NCI-H146 treated with DMSO at 0.1 percent for 48 hours (cell line): ENCODE measurements at regions not wholly inside any gene's neighbourhood (a gene's known extent, or its start where the extent isn't known, plus 50 kb on each side); places are given as distances from the start of the nearest gene placed in this dataset.

Experiments
- DNase-seq: peaks from one replicate; lab custom pipeline; 2025; ENCODE audit not compliant: unreplicated experiment; lab: John Stamatoyannopoulos, UW

- no peak for DNase-seq
Observed at GRCh38 chr20:42020316-42020715, 402.1 kb upstream of the CHD6 start.

- DNase-seq = no peak
Observed at GRCh38 chr20:42018979-42019378, 400.8 kb upstream of the CHD6 start.

DNA sequence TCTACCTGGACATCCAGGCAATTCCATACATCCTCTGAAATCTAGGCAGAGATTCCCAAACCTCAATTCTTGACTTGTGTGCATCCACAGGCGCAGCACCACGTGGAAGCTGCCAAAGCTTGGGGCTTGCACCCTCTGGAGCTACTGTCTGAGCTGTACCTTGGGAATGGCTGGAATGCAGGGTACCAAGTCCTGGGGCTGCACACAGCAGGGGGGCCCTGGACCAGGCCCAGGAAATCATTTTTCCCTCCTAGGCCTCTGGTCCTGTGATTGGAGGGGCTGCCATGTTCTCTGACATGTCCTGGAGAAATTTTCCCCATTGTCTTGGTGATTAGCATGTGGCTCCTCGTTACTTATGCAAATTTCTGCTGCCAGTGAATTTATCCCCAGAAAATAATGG, 391.9 kb upstream of the CHD6 start:
- no peak for DNase-seq

GRCh38 chr20:42007251-42007650, 389.1 kb upstream of the CHD6 start:
- no peak for DNase-seq

- no peak for DNase-seq
Observed at GRCh38 chr20:42005211-42005610, 387.0 kb upstream of the CHD6 start.

DNA sequence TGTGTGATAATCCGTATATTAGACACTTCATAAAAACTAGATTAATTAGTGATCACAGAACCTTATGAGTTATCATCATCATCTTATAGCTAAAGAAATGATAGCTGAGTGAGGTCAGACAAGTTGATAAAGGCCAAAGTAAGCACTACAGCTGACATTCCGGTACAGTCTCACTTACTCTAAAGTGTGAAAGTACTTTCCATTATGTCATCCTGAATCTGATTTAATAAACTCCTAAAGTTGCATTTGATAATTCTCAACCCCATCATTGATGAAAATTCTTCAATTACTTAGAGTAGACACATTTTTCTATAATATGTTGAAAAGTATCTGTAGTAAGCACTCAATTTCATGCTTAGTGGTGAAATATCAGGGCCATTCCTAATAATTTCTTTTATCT, 385.2 kb upstream of the CHD6 start:
- DNase-seq = no peak

- DNase-seq = no peak
Observed at GRCh38 chr20:41998539-41999341, 380.6 kb upstream of the CHD6 start.

DNA sequence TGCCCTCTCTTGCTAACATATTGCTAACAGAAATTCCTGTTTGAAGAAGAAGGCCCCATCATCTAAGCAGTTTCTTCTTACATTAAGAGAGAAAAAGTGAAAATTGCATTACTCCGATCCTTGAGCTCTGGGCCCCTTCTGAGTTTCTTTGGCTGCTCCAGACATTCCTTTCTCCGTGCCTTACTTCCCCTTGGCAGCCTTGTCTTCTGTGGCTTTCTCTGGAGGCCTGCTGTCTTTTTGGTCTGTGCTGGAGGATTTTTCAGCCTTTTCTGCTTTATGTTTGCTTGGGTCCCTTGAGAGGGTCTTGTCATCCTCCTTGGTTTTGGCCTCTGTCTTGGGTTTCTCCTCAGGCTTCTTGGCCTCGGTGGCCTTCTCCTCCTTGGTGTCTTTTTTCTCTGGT, 378.8 kb upstream of the CHD6 start:
- DNase-seq = no peak

DNA sequence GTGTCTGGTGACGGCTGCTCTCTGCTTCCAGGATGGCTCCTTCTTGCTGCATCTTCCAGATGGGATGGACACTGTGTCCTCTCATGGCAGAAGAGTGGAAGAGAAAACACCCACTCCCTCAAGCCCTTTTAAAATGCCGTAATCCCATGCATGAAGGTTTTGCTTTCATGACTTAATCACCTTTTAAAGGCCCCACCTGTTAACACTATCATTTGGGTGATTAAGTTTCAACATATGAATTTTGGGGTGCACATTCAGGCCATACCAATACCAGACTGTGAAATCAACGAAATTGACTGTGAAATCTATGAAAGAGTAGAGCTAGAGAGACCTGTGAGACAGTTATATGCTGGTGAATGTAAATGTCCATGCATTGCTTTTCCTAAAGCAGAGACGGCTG, 374.3 kb upstream of the CHD6 start:
- DNase-seq = no peak

GRCh38 chr20:41991412-41991811, 373.2 kb upstream of the CHD6 start:
- DNase-seq = no peak

DNA sequence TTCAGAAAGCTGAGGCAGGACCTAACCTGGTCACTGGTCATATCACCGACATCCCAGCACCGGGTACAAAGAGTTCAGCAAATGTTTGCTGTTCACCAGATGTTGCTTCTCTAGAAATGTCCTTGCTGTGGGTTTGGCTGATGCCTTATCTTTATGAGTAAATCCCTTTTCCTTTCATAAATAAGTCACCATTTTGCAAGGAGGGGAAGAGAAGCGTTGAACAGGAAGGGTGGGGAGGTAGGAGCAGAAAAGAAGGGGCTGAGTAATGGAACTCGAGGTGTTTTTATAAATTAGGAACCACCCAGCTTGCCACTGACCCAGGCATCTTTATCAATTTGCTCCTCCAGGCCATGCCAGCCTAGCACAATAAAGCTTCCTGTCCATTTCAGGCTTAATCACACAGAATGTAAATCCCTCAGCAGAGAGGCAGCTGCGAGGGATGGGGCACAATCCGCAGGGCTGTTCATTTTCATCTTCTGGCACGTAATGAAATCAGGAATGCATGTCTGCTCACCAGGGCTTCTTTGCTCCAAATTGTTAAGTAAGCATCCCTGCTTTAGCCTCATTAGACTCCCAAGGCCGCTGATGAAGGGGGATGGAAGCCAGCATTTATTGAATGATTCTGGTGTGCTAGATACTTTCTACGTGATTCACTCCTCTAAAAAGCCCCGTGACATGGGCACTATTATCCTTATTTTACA, 371.9 kb upstream of the CHD6 start:
- DNase-seq = no peak

DNA sequence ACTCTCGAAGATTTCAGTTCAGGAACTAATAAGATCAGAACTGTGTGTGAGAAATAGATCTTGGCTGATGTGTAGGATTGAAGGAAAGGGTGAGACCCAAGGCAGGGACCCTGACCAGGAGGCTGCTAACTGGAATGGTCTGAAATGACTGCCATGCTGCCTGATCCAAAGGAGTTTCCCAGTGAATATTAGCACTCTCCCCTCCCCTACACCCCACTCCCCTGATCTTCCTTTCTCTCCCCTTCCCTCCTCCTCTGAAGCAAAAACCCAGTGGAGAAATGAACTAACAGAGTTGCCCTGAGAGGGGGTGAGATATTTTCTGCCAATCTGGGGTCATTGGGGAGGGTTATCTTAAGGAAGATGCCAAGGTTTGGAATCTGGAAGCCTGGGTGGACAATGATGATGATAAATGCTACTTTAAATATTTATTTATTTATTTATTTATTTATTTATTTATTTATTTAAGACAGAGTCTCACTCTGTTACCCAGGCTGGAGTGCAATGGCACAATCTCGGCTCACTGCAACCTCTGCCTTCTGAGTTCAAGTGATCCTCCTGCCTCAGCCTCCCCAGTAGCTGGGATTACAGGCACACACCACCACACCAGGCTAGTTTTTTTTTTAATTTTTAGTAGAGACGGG, 371.0 kb upstream of the CHD6 start:
- DNase-seq = no peak

- no peak for DNase-seq
Observed at GRCh38 chr20:41984031-41984430, 365.9 kb upstream of the CHD6 start.

DNA sequence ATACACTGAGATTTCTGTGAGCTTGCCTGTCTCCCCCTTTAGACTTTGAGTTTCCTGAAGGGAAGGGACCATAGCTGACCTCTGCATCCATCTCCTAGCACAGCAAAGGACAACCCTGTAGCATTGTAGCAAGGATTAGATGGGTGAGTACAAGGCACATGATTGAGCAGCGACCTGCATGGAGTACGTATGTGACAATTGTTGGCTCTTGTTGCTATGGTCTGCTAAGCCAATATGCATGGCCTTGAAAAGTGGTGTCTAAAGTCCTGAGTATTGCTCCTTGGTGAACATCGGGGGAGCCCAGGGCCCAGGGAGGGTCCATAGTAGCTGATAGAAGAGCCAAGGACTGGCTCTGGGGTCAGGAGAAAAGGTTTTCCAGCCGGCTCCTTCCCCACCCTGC, 365.0 kb upstream of the CHD6 start:
- DNase-seq = no peak

- DNase-seq = no peak
Observed at GRCh38 chr20:41981746-41982145, 363.6 kb upstream of the CHD6 start.

DNA sequence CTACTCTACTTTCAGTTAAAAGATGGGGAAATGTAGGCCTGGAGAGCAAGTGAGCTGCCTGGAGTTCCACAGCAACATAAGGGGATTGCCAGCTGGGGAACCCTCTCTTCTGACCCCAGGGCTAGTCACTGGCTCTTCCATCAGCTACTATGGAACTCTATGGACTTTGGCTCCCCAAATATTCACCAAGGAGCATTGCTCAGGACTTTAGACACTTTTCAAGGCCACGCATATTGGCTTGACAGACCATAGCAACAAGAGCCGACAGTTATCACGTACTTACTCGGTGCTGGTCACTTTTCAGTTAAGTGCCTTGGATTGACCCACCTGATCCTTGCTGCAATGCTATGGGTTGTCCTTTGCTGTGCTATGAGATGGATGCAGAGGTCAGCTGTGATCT, 360.7 kb upstream of the CHD6 start:
- no peak for DNase-seq

- no peak for DNase-seq
Observed at GRCh38 chr20:41978246-41978790, 360.1 kb upstream of the CHD6 start.

- no peak for DNase-seq
Observed at GRCh38 chr20:41969656-41970055, 351.5 kb upstream of the CHD6 start.

GRCh38 chr20:41960166-41960565, 342.0 kb upstream of the CHD6 start:
- DNase-seq = no peak

DNA sequence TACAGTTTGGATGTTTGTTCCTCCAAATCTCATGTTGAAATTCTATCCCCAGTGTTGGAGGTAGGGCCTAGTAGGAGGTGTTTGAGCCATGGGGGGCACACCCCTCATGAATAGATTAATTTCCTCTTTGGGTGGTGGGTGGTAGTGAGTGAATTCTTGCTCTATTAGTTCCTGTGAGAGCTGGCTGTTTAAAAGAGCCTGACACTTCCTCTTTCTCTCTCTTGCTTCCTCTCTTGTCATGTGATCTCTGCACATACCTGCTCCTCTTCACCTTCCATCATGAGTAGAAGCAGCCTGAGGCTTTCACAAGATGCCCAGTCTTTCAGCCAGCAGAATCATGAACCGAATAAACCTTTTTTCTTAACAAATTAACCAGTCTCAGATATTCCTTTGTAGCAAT, 340.2 kb upstream of the CHD6 start:
- DNase-seq = no peak

DNA sequence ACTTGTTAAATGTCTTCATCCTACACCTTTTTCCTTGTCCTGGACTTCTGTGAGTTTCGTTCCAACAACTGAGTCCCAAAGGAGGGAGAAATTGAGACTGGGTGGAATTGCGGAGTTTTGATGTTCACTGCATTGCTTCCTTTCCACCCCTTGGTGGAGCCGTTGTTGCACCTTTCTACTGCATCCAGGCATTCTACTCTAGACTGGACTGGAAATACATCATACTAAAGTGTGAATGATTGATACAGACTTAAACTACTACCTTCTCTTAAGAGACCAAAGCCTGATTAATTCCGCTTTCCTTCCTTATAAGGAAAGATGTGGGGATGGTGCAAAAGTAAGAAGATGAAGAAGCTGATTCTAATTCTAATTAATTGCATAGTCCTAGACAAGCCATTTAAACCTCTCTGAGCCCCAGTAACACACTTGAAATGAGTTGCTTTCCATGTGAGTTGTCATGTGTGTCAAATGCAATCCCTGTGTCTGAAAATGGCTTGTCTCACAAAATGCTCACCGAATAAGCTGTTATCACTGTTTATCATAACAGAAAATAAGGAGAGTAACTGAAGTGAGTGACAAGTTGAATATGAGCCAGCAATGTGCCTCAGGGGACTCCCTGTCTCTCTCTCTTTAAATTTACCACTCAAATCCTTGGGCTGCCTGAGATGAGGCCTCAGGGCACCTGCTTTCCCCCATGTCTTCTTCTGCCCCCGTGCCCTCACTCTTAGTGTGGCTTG, 338.3 kb upstream of the CHD6 start:
- no peak for DNase-seq
